OCI-LY7 (cell line): ENCODE measurements at regions not wholly inside any gene's neighbourhood (a gene's known extent, or its start where the extent isn't known, plus 50 kb on each side); places are given as distances from the start of the nearest gene placed in this dataset.

Source experiments
- BruUV-seq: library from RNA; stranded (reverse); fragments of 400-500 nt; replicated peaks from 2 replicates; lab custom pipeline; 2021; lab: Mats Ljungman, UMichigan
- CTCF ChIA-PET: fragments of 300-600 bp; sonication (Branson Sonifier 250); formaldehyde crosslinking; loops from one replicate; lab custom pipeline; 2022; ENCODE audit warnings: antibody characterized with exemption; ENCODE audit not compliant: unreplicated experiment; lab: Charles Lee
- POLR2A ChIA-PET: fragments of 300-600 bp; sonication (Branson Sonifier 250); formaldehyde crosslinking; loops from one replicate; lab custom pipeline; 2022; ENCODE audit warnings: antibody characterized with exemption; lab: Charles Lee
- DNase-seq: peaks from one replicate; pipeline ENCODE4 v3.0.0-alpha.2; 2015; ENCODE audit warnings: low spot score
- H2AFZ ChIP-seq: fragments of 200-600 bp; sonication (generic), shearing (Covaris generic); 2 replicates; pipeline ENCODE4 v1.6.1; 2014; ENCODE audit warnings: mild to moderate bottlenecking, antibody characterized with exemption, low read length, moderate library complexity
- H3K27ac ChIP-seq: fragments of 200-600 bp; sonication (generic); 2 replicates; pipeline ENCODE4 v1.5.1; 2014; ENCODE audit warnings: mixed run types, low read depth, mild to moderate bottlenecking, moderate library complexity, low read length, inconsistent platforms; ENCODE audit not compliant: poor library complexity, severe bottlenecking
- H3K36me3 ChIP-seq: fragments of 200-600 bp; sonication (generic); 2 replicates; pipeline ENCODE4 v1.6.1; 2014; ENCODE audit warnings: mild to moderate bottlenecking, antibody characterized with exemption, low read length, moderate library complexity, mixed read lengths; ENCODE audit not compliant: insufficient read depth
- H3K4me1 ChIP-seq: fragments of 200-600 bp; sonication (generic); 2 replicates; pipeline ENCODE4 v1.5.1; 2014; ENCODE audit warnings: mild to moderate bottlenecking, low read length; ENCODE audit not compliant: insufficient read depth, poor library complexity, severe bottlenecking
- H3K4me2 ChIP-seq: fragments of 200-600 bp; sonication (generic); 2 replicates; pipeline ENCODE4 v1.6.1; 2014; ENCODE audit warnings: mild to moderate bottlenecking, low read length
- H3K4me3 ChIP-seq: fragments of 200-600 bp; sonication (generic); 2 replicates; pipeline ENCODE4 v1.5.1; 2014; ENCODE audit warnings: mild to moderate bottlenecking, low read depth, low read length; ENCODE audit not compliant: poor library complexity, severe bottlenecking
- H3K79me2 ChIP-seq: fragments of 200-600 bp; sonication (generic); 2 replicates; pipeline ENCODE4 v1.6.1; 2016; ENCODE audit warnings: low read depth, mild to moderate bottlenecking, low read length, moderate library complexity, mixed read lengths; ENCODE audit not compliant: insufficient read depth
- H3K9me2 ChIP-seq: fragments of 200-600 bp; sonication (generic); 2 replicates; pipeline ENCODE4 v1.6.1; 2016; ENCODE audit warnings: mild to moderate bottlenecking, low read length, mixed read lengths; ENCODE audit not compliant: insufficient read depth
- H3K9me3 ChIP-seq: fragments of 200-600 bp; sonication (generic); 2 replicates; pipeline ENCODE4 v1.6.1; 2014; ENCODE audit warnings: mild to moderate bottlenecking, mixed run types, low read length, mixed read lengths
- H4K20me1 ChIP-seq: fragments of 200-600 bp; sonication (generic); 2 replicates; pipeline ENCODE4 v1.6.1; 2014; ENCODE audit warnings: mild to moderate bottlenecking, antibody characterized with exemption, low read length, moderate library complexity, mixed read lengths; ENCODE audit not compliant: insufficient read depth
- CTCF ChIP-seq: fragments of 200-600 bp; sonication (generic); conservative IDR thresholded peaks from 2 replicates; pipeline ENCODE4 v1.5.1; 2014; ENCODE audit warnings: mild to moderate bottlenecking, antibody characterized with exemption, low read length, moderate library complexity, mixed read lengths
- EZH2phosphoT487 ChIP-seq: fragments of 200-600 bp; sonication (generic); IDR thresholded peaks from 2 replicates; pipeline ENCODE4 v1.6.1; 2018; ENCODE audit warnings: low read depth, borderline replicate concordance, mild to moderate bottlenecking, mixed run types, antibody characterized with exemption, low read length, moderate library complexity, mixed read lengths
- intact Hi-C: fragments of 100-400 bp; cut with micrococcal nuclease; formaldehyde crosslinking; loops from one replicate; pipeline ENCODE4 v1.10.0; 2022; ENCODE audit not compliant: unreplicated experiment

GRCh38 chr10:85148693-85149640 lies 820.6 kb downstream of the CCSER2 start:
- Histone ChIP-seq H4K20me1 (no peaks in the 10 kb centered on the region), H3K36me3 (no peaks in the 10 kb centered on the region), H3K4me2 (no peak overlapping the region), H3K9me2 (no peaks in the 10 kb centered on the region), H3K4me1 (no peaks in the 10 kb centered on the region), H3K79me2 (no peaks in the 10 kb centered on the region), H3K27ac (no peak overlapping the region), H2AFZ (no peak overlapping the region), H3K4me3 (no peak overlapping the region), H3K9me3 (no peaks in the 10 kb centered on the region)
- intact Hi-C loops: no loop called here
- ChIA-PET POLR2A (interaction anchor here (0.7 kb wide), 1 partner anchor 168 kb away, joined by 3 read pairs; no protein-coding TSS in a partner anchor), CTCF (no interaction called here)
- DNase-seq: no peak
- BruUV-seq: no TSS peak
- TF ChIP-seq CTCF: no peak
- no peak for TF ChIP-seq EZH2phosphoT487

- H4K20me1 ChIP-seq: no peaks in the 10 kb centered on the region
- H3K4me2 ChIP-seq: no peak overlapping the region
- CTCF ChIA-PET: no interaction called here
- H3K9me3 ChIP-seq: no peaks in the 10 kb centered on the region
- POLR2A ChIA-PET: interaction anchor here (0.7 kb wide), 1 partner anchor 167 kb away, joined by 3 read pairs; no protein-coding TSS in a partner anchor
- no peak overlapping the region for H3K4me3 ChIP-seq
- H3K27ac ChIP-seq: no peak overlapping the region
- H3K4me1 ChIP-seq: no peaks in the 10 kb centered on the region
- H3K36me3 ChIP-seq: no peaks in the 10 kb centered on the region
- TF ChIP-seq EZH2phosphoT487 (no peak), CTCF (no peak)
- no TSS peak for BruUV-seq
- H3K9me2 ChIP-seq: no peaks in the 10 kb centered on the region
- intact Hi-C loops: no loop called here
- no peak for DNase-seq
- no peaks in the 10 kb centered on the region for H3K79me2 ChIP-seq
- no peak overlapping the region for H2AFZ ChIP-seq
Measured at GRCh38 chr10:85149766-85150165, 821.4 kb downstream of the CCSER2 start.

- TF ChIP-seq EZH2phosphoT487 (no peak), CTCF (no peak)
- intact Hi-C loops: no loop called here
- Histone ChIP-seq H3K36me3 (no peaks in the 10 kb centered on the region), H3K9me3 (no peaks in the 10 kb centered on the region), H3K79me2 (no peaks in the 10 kb centered on the region), H3K27ac (no peak overlapping the region), H4K20me1 (no peaks in the 10 kb centered on the region), H3K4me2 (no peak overlapping the region), H3K9me2 (no peaks in the 10 kb centered on the region), H2AFZ (no peak overlapping the region), H3K4me1 (no peaks in the 10 kb centered on the region), H3K4me3 (no peak overlapping the region)
- POLR2A ChIA-PET: no interaction called here
- BruUV-seq: no TSS peak
- no peak for DNase-seq
- CTCF ChIA-PET: no interaction called here
Measured at GRCh38 chr10:85151506-85151905, 823.1 kb downstream of the CCSER2 start.
